ENCODE measurements at regions not wholly inside any gene's neighbourhood (a gene's known extent, or its start where the extent isn't known, plus 50 kb on each side); places are given as distances from the start of the nearest gene placed in this dataset.

DNA sequence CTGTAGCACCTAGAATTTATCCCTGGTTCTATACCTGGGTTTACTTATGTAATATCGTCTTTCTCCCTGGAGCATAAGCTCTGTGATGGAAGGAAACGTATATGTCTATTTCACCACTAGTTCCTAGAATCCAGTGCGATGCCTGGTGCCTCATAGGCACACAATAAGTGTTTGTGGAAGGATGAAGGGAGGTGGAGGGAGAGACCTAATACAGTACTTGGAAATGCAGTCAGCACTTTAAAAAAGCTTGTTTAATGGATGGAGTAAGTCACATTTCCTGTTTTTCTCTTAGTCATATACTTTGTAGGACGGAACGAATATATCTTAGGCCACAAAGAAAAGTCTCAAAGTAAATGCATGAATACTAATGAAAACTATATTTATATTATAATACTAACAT, 186.5 kb upstream of the HMGA2 start:
- intact Hi-C loops (cut with micrococcal nuclease; ENCODE audit: unreplicated experiment): no loop called here
- no peak overlapping the region for H3K27ac ChIP-seq (ENCODE audit: low read depth, low read length, poor library complexity, severe bottlenecking)

GRCh38 chr12:65638324-65638723, 186.0 kb upstream of the HMGA2 start:
- CTCF ChIA-PET: interaction anchor here (0.5 kb wide), 1 partner anchor 355 kb away, joined by 7 read pairs; no protein-coding TSS in a partner anchor
- H3K27ac ChIP-seq (ENCODE audit: low read depth, low read length, poor library complexity, severe bottlenecking): no peak overlapping the region
- no TSS peak for BruUV-seq (replicated peaks)
- H3K4me3 ChIP-seq (ENCODE audit: low read depth, low read length, poor library complexity, severe bottlenecking): no peak overlapping the region
- POLR2A ChIA-PET (ENCODE audit: low non-redundant PET): no interaction called here
- no peaks in the 10 kb centered on the region for H3K9me3 ChIP-seq (ENCODE audit: low read depth, low read length, poor library complexity, severe bottlenecking)
- H3K4me1 ChIP-seq (ENCODE audit: insufficient read depth, low read length, poor library complexity, severe bottlenecking): peaks cover 15% of the 10 kb centered on the region
- no peaks in the 10 kb centered on the region for H3K27me3 ChIP-seq (replicated peaks; ENCODE audit: insufficient read depth, low read depth, low read length, poor library complexity)
- peak; percentile 30 for DNase-seq (ENCODE audit: low spot score)
- intact Hi-C loops (cut with micrococcal nuclease; ENCODE audit: unreplicated experiment): no loop called here
- TF ChIP-seq CTCF (conservative IDR thresholded peaks at IDR 0.05; ENCODE audit: low read depth, low read length) (no peak), EZH2 (IDR thresholded peaks at IDR 0.05; ENCODE audit: borderline replicate concordance, low read depth, low read length, poor library complexity, severe bottlenecking) (no peak)
- H3K36me3 ChIP-seq (ENCODE audit: insufficient read depth, low read length, poor library complexity, severe bottlenecking): no peaks in the 10 kb centered on the region

More for the DNA sequence above, 186.5 kb upstream of the HMGA2 start:
- no peak overlapping the region for H3K4me3 ChIP-seq (ENCODE audit: low read depth, low read length, poor library complexity, severe bottlenecking)
- no peaks in the 10 kb centered on the region for H3K27me3 ChIP-seq (replicated peaks; ENCODE audit: insufficient read depth, low read depth, low read length, poor library complexity)
- CTCF ChIA-PET: no interaction called here
- H3K4me1 ChIP-seq (ENCODE audit: insufficient read depth, low read length, poor library complexity, severe bottlenecking): peaks cover 15% of the 10 kb centered on the region
- H3K9me3 ChIP-seq (ENCODE audit: low read depth, low read length, poor library complexity, severe bottlenecking): no peaks in the 10 kb centered on the region
- POLR2A ChIA-PET (ENCODE audit: low non-redundant PET): no interaction called here
- no peak for TF ChIP-seq EZH2 (IDR thresholded peaks at IDR 0.05; ENCODE audit: borderline replicate concordance, low read depth, low read length, poor library complexity, severe bottlenecking)
- TF ChIP-seq CTCF (conservative IDR thresholded peaks at IDR 0.05; ENCODE audit: low read depth, low read length): no peak
- DNase-seq (ENCODE audit: low spot score): peak; percentile 22
- BruUV-seq (replicated peaks): no TSS peak
- H3K36me3 ChIP-seq (ENCODE audit: insufficient read depth, low read length, poor library complexity, severe bottlenecking): no peaks in the 10 kb centered on the region

DNA sequence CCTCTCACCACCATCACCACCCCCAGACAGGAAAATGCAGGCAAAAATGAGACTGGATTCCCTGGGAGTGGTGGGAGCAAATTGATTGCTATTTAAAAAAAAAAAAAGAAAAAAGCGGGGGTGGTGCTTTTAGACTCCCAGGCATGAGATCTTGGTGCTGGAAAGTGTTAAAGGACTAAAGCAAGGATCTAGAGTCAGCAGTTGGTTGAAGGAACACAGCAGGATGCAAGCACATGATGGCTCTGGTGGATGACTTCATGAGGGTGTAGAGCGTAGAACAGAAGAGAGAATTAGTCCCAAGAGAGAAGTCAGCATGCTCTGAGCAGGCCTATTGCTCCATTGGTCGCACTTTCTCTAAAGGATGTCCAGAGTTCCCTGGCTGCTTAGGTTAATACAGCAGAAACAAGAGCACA, 183.8 kb upstream of the HMGA2 start:
- DNase-seq (ENCODE audit: low spot score): peak; percentile 75
- no peak overlapping the region for H3K27ac ChIP-seq (ENCODE audit: low read depth, low read length, poor library complexity, severe bottlenecking)
- H3K4me3 ChIP-seq (ENCODE audit: low read depth, low read length, poor library complexity, severe bottlenecking): no peak overlapping the region
- intact Hi-C loops (cut with micrococcal nuclease; ENCODE audit: unreplicated experiment): no loop called here
- H3K27me3 ChIP-seq (replicated peaks; ENCODE audit: insufficient read depth, low read depth, low read length, poor library complexity): no peaks in the 10 kb centered on the region
- H3K4me1 ChIP-seq (ENCODE audit: insufficient read depth, low read length, poor library complexity, severe bottlenecking): peaks cover 21% of the 10 kb centered on the region
- H3K36me3 ChIP-seq (ENCODE audit: insufficient read depth, low read length, poor library complexity, severe bottlenecking): no peaks in the 10 kb centered on the region
- POLR2A ChIA-PET (ENCODE audit: low non-redundant PET): no interaction called here
- H3K9me3 ChIP-seq (ENCODE audit: low read depth, low read length, poor library complexity, severe bottlenecking): no peaks in the 10 kb centered on the region
- CTCF ChIA-PET: no interaction called here
- no peak for TF ChIP-seq EZH2 (IDR thresholded peaks at IDR 0.05; ENCODE audit: borderline replicate concordance, low read depth, low read length, poor library complexity, severe bottlenecking)
- no peak for TF ChIP-seq CTCF (conservative IDR thresholded peaks at IDR 0.05; ENCODE audit: low read depth, low read length)
- no TSS peak for BruUV-seq (replicated peaks)
